ENCODE measurements at regions not wholly inside any gene's neighbourhood (a gene's known extent, or its start where the extent isn't known, plus 50 kb on each side); places are given as distances from the start of the nearest gene placed in this dataset.
"Not testable (repeated sequence)": the region's sequence is repeated elsewhere in the genome, so short reads cannot be mapped to it uniquely, and the experiment has no call there.

- TF ChIP-seq, protein P1, sequence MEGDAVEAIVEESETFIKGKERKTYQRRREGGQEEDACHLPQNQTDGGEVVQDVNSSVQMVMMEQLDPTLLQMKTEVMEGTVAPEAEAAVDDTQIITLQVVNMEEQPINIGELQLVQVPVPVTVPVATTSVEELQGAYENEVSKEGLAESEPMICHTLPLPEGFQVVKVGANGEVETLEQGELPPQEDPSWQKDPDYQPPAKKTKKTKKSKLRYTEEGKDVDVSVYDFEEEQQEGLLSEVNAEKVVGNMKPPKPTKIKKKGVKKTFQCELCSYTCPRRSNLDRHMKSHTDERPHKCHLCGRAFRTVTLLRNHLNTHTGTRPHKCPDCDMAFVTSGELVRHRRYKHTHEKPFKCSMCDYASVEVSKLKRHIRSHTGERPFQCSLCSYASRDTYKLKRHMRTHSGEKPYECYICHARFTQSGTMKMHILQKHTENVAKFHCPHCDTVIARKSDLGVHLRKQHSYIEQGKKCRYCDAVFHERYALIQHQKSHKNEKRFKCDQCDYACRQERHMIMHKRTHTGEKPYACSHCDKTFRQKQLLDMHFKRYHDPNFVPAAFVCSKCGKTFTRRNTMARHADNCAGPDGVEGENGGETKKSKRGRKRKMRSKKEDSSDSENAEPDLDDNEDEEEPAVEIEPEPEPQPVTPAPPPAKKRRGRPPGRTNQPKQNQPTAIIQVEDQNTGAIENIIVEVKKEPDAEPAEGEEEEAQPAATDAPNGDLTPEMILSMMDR (IDR thresholded peaks at IDR 0.05) = no peak
- DNase-seq (ENCODE audit: low spot score) = no peak
- ATAC-seq (ENCODE audit: low FRiP score) = no peak
These were observed 288.2 kb upstream of the PREP start for GRCh38 chr6:105691081-105691480.

- TF ChIP-seq, protein P1 (IDR thresholded peaks at IDR 0.05) = no peak
- no peak for ATAC-seq (ENCODE audit: low FRiP score)
These were observed 285.7 kb upstream of the PREP start for GRCh38 chr6:105688573-105688972.

GRCh38 chr6:105686793-105687192 is 283.9 kb upstream of the PREP start:
- DNase-seq (ENCODE audit: low spot score); ATAC-seq (ENCODE audit: low FRiP score): not testable (repeated sequence)

More at GRCh38 chr6:105688573-105688972, 285.7 kb upstream of the PREP start:
- no peak for DNase-seq (ENCODE audit: low spot score)

- ATAC-seq (ENCODE audit: low FRiP score) = no peak
- TF ChIP-seq, protein P1 (IDR thresholded peaks at IDR 0.05) = no peak
- DNase-seq (ENCODE audit: low spot score) = no peak
These were observed 278.2 kb upstream of the PREP start for GRCh38 chr6:105681061-105681460.

DNA sequence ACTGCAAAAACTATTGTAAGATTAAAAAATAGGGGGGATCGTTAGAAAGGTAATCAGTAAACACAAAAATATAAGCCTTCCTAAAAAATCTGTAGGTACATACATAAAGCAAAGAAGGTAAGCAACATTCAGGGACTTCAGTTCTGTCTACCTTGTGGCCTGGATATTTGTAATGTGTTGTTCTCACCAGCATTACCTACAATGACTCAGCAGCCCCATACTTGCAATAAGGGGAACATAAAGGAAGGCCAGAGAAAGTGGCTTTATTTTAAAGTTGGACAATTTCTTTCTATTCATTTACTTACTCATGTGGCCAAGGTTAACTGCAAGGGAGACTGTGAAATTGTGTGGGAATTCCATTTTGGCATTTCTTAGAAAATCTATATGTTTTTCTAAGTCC is 277.2 kb upstream of the PREP start:
- DNase-seq (ENCODE audit: low spot score) (no peak), ATAC-seq (ENCODE audit: low FRiP score) (no peak)
- TF ChIP-seq, protein P1 (IDR thresholded peaks at IDR 0.05) = no peak

DNA sequence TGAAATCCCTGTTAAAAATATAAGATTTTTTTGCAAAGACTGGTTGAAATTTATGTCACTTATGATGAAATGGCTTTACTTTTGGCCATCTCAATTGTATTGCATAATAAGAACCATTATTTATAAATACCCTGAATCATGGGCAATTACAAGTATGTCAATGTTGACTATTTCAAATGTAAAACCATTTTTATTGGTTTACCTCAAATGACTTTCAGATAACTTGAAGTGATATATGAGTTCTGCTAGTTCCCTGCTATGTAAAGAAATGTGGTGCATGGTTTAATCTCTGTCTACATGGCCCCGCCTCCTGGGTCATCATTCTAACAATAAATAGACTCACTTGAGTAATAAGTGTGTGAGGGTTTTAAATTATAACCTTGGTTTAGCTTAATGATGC is 275.6 kb upstream of the PREP start:
- no peak for ATAC-seq (ENCODE audit: low FRiP score)
- no peak for DNase-seq (ENCODE audit: low spot score)
- TF ChIP-seq, protein P1 (IDR thresholded peaks at IDR 0.05) = no peak

DNA sequence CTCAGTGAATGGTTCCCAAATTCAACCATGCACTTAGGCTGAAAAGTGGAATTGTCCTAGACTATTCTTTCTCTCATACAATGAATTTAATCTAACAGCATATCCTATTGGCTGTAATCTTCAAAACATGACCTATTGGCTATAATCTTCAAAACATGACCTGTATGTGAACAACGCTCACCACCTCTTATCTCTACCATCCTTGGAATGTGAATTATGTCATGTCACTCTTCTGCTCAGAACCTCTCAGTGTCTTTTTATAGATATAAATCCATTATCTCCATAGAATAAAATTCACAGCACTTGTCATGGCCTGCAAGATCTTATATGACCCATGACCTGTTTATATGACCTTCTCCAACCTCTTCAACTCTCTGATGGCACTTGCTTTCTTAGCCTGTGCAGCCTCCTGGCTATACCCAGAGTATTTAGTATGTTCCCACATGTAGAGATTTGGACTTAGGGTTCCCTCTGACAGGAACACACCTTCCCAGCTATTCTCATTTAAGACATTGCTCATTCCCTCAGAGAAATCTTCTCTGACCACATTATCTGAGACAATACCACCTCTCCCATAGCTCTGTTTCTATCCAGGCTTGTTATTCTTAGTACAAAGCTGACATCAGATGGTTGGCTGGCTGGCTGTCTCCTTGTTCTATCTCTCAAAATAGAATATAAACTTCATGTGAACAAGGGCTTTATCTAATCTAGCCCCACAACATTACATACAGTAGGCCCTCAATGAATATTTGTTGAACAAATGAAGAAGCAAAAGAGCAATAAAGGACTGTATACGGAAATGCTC is 275.0 kb upstream of the PREP start:
- ATAC-seq (ENCODE audit: low FRiP score) (no peak), DNase-seq (ENCODE audit: low spot score) (no peak)
- TF ChIP-seq, protein P1 (IDR thresholded peaks at IDR 0.05) = no peak

Data from omental fat pad (tissue), 3 donors.